ENCODE measurements at regions not wholly inside any gene's neighbourhood (a gene's known extent, or its start where the extent isn't known, plus 50 kb on each side); places are given as distances from the start of the nearest gene placed in this dataset.

- Histone ChIP-seq H3F3A (replicated peaks; ENCODE audit: insufficient read depth) (no peaks in the 10 kb centered on the region), H3K9ac (no peak overlapping the region), H3K9me3 (no peaks in the 10 kb centered on the region), H3K27ac (ENCODE audit: low read depth in 2 of 2, low read length in 1 of 2) (no peak overlapping the region), H3K27me3 (ENCODE audit: insufficient read depth) (no peaks in the 10 kb centered on the region), H3K4me3 (ENCODE audit: low read depth in 2 of 2, low read length in 1 of 2) (no peak overlapping the region), H2AFZ (ENCODE audit: low read depth) (no peak overlapping the region), H3K4me1 (ENCODE audit: control insufficient read depth in 1 of 2, insufficient read depth in 2 of 2, low read depth in 1 of 2, low read length in 1 of 2) (no peaks in the 10 kb centered on the region), H3K36me3 (replicated peaks in 1 of 2; ENCODE audit: control insufficient read depth in 1 of 2, insufficient read depth in 2 of 2, low read length in 1 of 2) (no peaks in the 10 kb centered on the region), H3K9me2 (no peaks in the 10 kb centered on the region), H3K4me2 (no peak overlapping the region), H4K20me1 (ENCODE audit: insufficient read depth) (no peaks in the 10 kb centered on the region), H3K79me2 (ENCODE audit: insufficient read depth) (no peaks in the 10 kb centered on the region)
- POLR2A ChIA-PET = no interaction called here
- no peak for DNase-seq
- 3% methylated on average over 4 of the region's 4 CpGs for WGBS (ENCODE audit: low lambda C conversion rate)
- CTCF ChIA-PET = no interaction called here
- no peak for TF ChIP-seq TEAD4 (IDR thresholded peaks at IDR 0.05; ENCODE audit: borderline replicate concordance, insufficient read depth)
- no peak for TF ChIP-seq CHD2 (IDR thresholded peaks at IDR 0.05; ENCODE audit: low read length, partially characterized antibody)
- TF ChIP-seq MXI1 (IDR thresholded peaks at IDR 0.05; ENCODE audit: low read depth, low read length) = no peak
- no peak for TF ChIP-seq RCOR1 (IDR thresholded peaks at IDR 0.05; ENCODE audit: low read length)
- TF ChIP-seq ELF1 (IDR thresholded peaks at IDR 0.05) = no peak
- TF ChIP-seq RXRA (IDR thresholded peaks at IDR 0.05; ENCODE audit: borderline replicate concordance, low read depth) = no peak
- no peak for TF ChIP-seq FOXJ3 (CRISPR knock-in tag; IDR thresholded peaks at IDR 0.05)
- no peak for TF ChIP-seq GABPA (IDR thresholded peaks at IDR 0.05; ENCODE audit: low read depth)
Measured at GRCh38 chr5:30734118-30734517, 459.4 kb upstream of the CDH6 start.

- no peaks in the 10 kb centered on the region for H3K9me3 ChIP-seq
Measured at GRCh38 chr5:30725073-30725472, 468.4 kb upstream of the CDH6 start.

GRCh38 chr5:30698217-30698616 is 495.3 kb upstream of the CDH6 start:
- POLR2A ChIA-PET = no interaction called here
- H4K20me1 ChIP-seq (ENCODE audit: insufficient read depth) = no peaks in the 10 kb centered on the region
- H2AFZ ChIP-seq (ENCODE audit: low read depth) = no peak overlapping the region
- H3K4me2 ChIP-seq = no peak overlapping the region
- DNase-seq = no peak
- H3K27ac ChIP-seq (ENCODE audit: low read depth in 2 of 2, low read length in 1 of 2) = no peak overlapping the region
- H3K9me2 ChIP-seq = no peaks in the 10 kb centered on the region
- H3K36me3 ChIP-seq (replicated peaks in 1 of 2; ENCODE audit: control insufficient read depth in 1 of 2, insufficient read depth in 2 of 2, low read length in 1 of 2) = no peaks in the 10 kb centered on the region
- no peaks in the 10 kb centered on the region for H3K79me2 ChIP-seq (ENCODE audit: insufficient read depth)
- no peaks in the 10 kb centered on the region for H3K27me3 ChIP-seq (ENCODE audit: insufficient read depth)
- H3K9me3 ChIP-seq = no peaks in the 10 kb centered on the region
- CTCF ChIA-PET = no interaction called here
- no peak overlapping the region for H3K9ac ChIP-seq
- H3K4me1 ChIP-seq (ENCODE audit: control insufficient read depth in 1 of 2, insufficient read depth in 2 of 2, low read depth in 1 of 2, low read length in 1 of 2) = no peaks in the 10 kb centered on the region
- H3K4me3 ChIP-seq (ENCODE audit: low read depth in 2 of 2, low read length in 1 of 2) = no peak overlapping the region
- H3F3A ChIP-seq (replicated peaks; ENCODE audit: insufficient read depth) = no peaks in the 10 kb centered on the region
- 20% methylated on average over 2 of the region's 4 CpGs for WGBS (ENCODE audit: low lambda C conversion rate)
- no peak for TF ChIP-seq REST (IDR thresholded peaks at IDR 0.05; ENCODE audit: low read depth, low read length)
- TF ChIP-seq RFX5 (IDR thresholded peaks at IDR 0.05; ENCODE audit: low read length) = no peak
- TF ChIP-seq TEAD4 (IDR thresholded peaks at IDR 0.05; ENCODE audit: borderline replicate concordance, insufficient read depth) = no peak
- no peak for TF ChIP-seq GABPA (IDR thresholded peaks at IDR 0.05; ENCODE audit: low read depth)
- TF ChIP-seq PBX3 (IDR thresholded peaks at IDR 0.05) = no peak
- TF ChIP-seq EZH2phosphoT487 (IDR thresholded peaks at IDR 0.05; ENCODE audit: borderline replicate concordance, low read depth) = no peak
- TF ChIP-seq USF1 (IDR thresholded peaks at IDR 0.05; ENCODE audit: borderline replicate concordance, low read depth) = no peak
- no peak for TF ChIP-seq GATA2 (CRISPR knock-in tag; IDR thresholded peaks at IDR 0.05)

More at GRCh38 chr5:30725073-30725472, 468.4 kb upstream of the CDH6 start:
- no peak overlapping the region for H3K9ac ChIP-seq
- no peaks in the 10 kb centered on the region for H3K79me2 ChIP-seq (ENCODE audit: insufficient read depth)
- no peaks in the 10 kb centered on the region for H3F3A ChIP-seq (replicated peaks; ENCODE audit: insufficient read depth)
- H3K9me2 ChIP-seq = no peaks in the 10 kb centered on the region
- H3K27me3 ChIP-seq (ENCODE audit: insufficient read depth) = no peaks in the 10 kb centered on the region
- no peaks in the 10 kb centered on the region for H3K4me1 ChIP-seq (ENCODE audit: control insufficient read depth in 1 of 2, insufficient read depth in 2 of 2, low read depth in 1 of 2, low read length in 1 of 2)
- no peak overlapping the region for H3K4me3 ChIP-seq (ENCODE audit: low read depth in 2 of 2, low read length in 1 of 2)
- H3K36me3 ChIP-seq (replicated peaks in 1 of 2; ENCODE audit: control insufficient read depth in 1 of 2, insufficient read depth in 2 of 2, low read length in 1 of 2) = no peaks in the 10 kb centered on the region
- WGBS (ENCODE audit: low lambda C conversion rate) = 6% methylated on average over 1 of the region's 1 CpG
- no peak overlapping the region for H2AFZ ChIP-seq (ENCODE audit: low read depth)
- H4K20me1 ChIP-seq (ENCODE audit: insufficient read depth) = no peaks in the 10 kb centered on the region
- no peak for TF ChIP-seq IRF3 (IDR thresholded peaks at IDR 0.05; ENCODE audit: low read depth, low read length)
- TF ChIP-seq EZH2phosphoT487 (IDR thresholded peaks at IDR 0.05; ENCODE audit: borderline replicate concordance, low read depth) = no peak
- TF ChIP-seq NFIC (IDR thresholded peaks at IDR 0.05; ENCODE audit: borderline replicate concordance) = no peak
- DNase-seq = no peak
- POLR2A ChIA-PET = no interaction called here
- H3K4me2 ChIP-seq = no peak overlapping the region
- no peak overlapping the region for H3K27ac ChIP-seq (ENCODE audit: low read depth in 2 of 2, low read length in 1 of 2)
- CTCF ChIA-PET = no interaction called here

All from SK-N-SH (cell line).